ENCODE measurements at regions not wholly inside any gene's neighbourhood (a gene's known extent, or its start where the extent isn't known, plus 50 kb on each side); places are given as distances from the start of the nearest gene placed in this dataset.

GRCh38 chr1:30607723-30608122, 115.7 kb downstream of the MATN1 start:
- no peak for DNase-seq

- no peak for DNase-seq
Measured at GRCh38 chr1:30606166-30606565, 117.2 kb downstream of the MATN1 start.

- no peak for DNase-seq
Measured at GRCh38 chr1:30605441-30605920, 117.9 kb downstream of the MATN1 start.

- no peak for DNase-seq
Measured at GRCh38 chr1:30604801-30605440, 118.5 kb downstream of the MATN1 start.

- no peak for DNase-seq
Measured at GRCh38 chr1:30603081-30603858, 120.1 kb downstream of the MATN1 start.

GRCh38 chr1:30601316-30602085, 121.9 kb downstream of the MATN1 start:
- no peak for DNase-seq

GRCh38 chr1:30600706-30601105, 122.7 kb downstream of the MATN1 start:
- DNase-seq: no peak

- no peak for DNase-seq
Measured at GRCh38 chr1:30600258-30600657, 123.1 kb downstream of the MATN1 start.

DNA sequence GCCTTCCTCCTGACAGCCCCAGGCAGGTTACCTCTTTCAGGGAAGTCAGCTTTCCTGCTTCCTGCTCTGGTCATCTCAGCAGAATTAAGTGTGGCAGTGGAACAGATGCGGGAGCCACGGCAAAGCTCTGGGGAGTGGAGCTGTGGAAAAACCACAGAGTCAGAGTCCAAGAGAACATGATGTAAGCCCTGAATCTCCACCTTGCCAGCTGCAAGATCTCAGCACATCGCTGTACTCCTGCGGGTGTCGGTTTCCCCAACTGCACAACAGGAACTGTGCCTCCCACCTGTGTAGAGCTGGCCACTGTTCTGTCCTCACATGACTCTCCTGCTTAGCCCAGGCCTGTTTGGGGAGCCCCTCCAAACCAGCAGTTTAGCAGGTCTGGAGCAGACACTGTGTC, 123.7 kb downstream of the MATN1 start:
- DNase-seq: no peak

- DNase-seq: no peak
Measured at GRCh38 chr1:30598571-30599114, 124.7 kb downstream of the MATN1 start.

DNA sequence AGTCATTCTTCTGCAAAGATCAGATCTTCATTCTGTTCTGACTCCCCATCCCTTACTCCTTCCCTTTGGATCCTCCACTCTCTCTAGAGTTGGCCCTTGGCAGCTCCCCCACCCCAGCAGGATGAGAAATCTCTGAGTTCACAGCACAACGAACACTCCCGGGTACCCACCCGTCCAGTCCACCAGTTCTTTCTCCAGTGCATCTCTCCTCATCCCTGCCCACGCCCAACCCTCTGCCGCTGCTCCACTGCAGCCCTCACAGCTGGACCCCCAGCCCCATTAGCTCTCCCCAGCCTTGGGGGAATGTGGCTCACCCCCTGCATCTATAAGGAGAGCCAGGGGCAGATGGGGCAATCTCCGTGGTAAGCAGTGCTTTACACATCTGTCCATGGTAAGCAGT, 125.7 kb downstream of the MATN1 start:
- DNase-seq: no peak

- DNase-seq: no peak
Measured at GRCh38 chr1:30596891-30597290, 126.5 kb downstream of the MATN1 start.

GRCh38 chr1:30596470-30596869, 126.9 kb downstream of the MATN1 start:
- DNase-seq: no peak

DNA sequence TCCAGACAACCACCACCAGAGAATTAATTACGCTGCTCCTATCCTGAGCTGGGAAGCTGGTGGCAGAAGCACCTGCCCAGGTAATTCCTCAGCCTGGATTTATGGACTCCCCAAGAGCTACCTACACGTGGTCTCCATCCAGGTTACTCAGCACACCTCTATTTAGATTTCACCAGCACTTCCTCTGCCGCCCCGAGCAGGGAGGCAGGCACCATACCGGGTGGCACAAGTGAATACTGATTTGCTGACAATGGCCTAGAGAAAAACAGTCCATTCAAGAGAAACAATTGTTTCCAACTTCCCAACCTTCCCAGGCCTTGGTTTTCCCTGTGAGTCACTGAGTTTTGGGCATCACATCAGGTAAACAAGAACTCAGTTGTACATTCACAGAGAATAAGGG, 134.3 kb downstream of the MATN1 start:
- no peak for DNase-seq

GRCh38 chr1:30588311-30589073, 134.9 kb downstream of the MATN1 start:
- DNase-seq: no peak

DNA sequence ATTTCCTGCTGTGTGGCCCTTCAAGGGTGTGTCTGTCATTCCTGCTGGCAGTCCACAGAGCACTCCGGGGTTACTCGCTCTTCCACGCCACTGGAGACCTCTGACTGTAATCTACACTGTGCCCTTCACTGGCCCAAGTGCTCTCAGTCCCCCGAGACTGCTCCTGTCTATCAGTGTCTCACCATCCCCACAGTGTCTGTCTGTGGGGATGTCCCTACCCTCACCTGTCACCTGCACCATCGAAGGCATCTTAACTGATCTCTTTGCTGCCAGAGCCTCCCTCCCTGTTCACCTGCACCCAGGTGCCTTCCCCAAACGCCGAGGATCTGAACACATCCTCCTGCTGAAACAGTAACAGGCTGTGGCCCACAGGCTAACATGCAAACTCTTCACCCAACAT, 136.7 kb downstream of the MATN1 start:
- no peak for DNase-seq

GRCh38 chr1:30579580-30579979, 143.8 kb downstream of the MATN1 start:
- no peak for DNase-seq

GRCh38 chr1:30575066-30575465, 148.3 kb downstream of the MATN1 start:
- no peak for DNase-seq

DNA sequence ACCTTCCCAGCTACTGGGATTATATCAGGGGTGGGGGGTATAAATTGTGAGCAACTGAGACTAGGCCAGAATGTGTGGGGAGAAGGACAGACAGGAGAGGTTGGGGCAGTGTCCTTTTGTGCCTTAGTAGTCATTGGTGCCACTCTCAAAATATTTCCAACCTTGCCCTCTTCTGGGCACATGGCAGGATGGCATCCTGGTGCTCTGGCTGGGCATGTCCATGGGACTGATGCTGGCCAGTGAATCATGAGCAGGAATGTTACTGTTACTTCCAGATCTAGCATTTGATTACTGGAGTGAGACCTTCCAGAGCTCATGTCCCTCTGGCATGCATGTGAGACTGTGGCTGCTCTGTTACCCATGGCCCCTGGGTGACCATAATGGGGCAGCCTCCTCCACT, 151.2 kb downstream of the MATN1 start:
- DNase-seq: no peak

GRCh38 chr1:30571380-30571779, 152.0 kb downstream of the MATN1 start:
- no peak for DNase-seq

DNA sequence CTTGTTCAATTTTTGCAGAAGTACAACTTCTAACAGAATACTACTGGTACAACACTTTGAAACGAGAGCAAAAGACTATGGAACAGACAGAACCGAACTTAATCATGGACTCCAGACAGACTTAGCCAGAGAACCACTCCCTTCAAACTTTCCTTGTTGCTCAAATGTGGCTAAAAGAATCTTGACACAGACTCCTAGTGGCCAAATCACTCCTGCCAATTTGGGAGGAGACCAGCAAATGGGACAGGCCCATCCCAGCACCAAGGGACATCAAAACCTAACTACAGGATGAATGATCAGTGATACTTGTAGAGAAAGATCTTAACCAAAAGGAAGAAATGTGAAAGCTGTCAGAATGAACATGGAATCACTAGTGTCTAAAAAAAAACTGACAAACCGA, 154.0 kb downstream of the MATN1 start:
- DNase-seq: no peak

DNA sequence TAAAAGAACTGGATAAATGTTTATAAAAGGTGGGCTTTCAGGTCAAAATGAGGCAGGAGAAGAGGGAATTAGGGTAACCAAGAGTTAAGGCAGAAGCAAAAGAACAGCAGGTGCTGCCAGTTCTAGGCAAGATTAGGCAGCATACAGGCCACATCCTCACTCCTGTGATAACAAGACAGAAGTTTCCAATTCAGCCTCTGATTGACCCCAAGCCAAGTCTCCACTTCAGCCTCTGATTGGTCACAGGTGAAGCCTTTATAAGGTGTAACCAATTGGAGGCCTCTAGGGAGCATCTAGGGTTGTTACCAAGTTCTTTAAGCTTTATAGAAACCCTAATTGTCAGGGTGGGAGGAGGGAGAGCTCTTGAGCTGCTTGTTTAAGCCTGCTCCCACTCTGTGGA, 160.8 kb downstream of the MATN1 start:
- no peak for DNase-seq

DNA sequence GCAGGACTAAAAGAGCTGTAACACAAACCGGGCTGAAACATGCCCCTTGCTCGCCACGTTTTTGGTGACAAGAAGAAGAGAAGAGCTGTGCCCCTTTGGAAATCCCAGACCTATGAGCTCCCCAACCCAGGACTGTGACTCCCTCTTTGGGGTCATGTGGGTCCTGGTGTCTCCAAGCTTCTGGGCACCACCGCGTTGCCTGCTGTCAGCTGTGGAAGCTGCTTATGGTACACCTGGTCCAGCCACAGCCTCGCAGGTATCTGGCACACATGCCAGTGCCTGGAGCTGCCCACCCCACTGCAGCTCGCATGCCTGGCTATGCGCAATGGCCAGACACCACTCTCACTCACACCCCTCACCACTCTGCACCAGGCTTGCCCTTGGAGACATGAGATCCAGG, 171.8 kb downstream of the MATN1 start:
- DNase-seq: no peak
